Kidney epithelial cell (primary cell): ENCODE measurements at regions not wholly inside any gene's neighbourhood (a gene's known extent, or its start where the extent isn't known, plus 50 kb on each side); places are given as distances from the start of the nearest gene placed in this dataset.

Source experiments
- DNase-seq: peaks from one replicate; pipeline ENCODE4 v3.0.0-alpha.2; 2010; ENCODE audit warnings: low read depth
- H3K27me3 ChIP-seq: 2 replicates; pipeline ENCODE4 v1.6.0; 2011; ENCODE audit warnings: low read length; ENCODE audit not compliant: control insufficient read depth, insufficient read depth
- H3K36me3 ChIP-seq: 2 replicates; pipeline ENCODE4 v1.5.1; 2011; ENCODE audit warnings: low read length; ENCODE audit not compliant: control insufficient read depth, insufficient read depth
- H3K4me3 ChIP-seq: 2 replicates; pipeline ENCODE4 v1.5.1; 2011; ENCODE audit warnings: low read depth, mild to moderate bottlenecking, control low read depth, low read length
- CTCF ChIP-seq: IDR thresholded peaks from 2 replicates; pipeline ENCODE4 v1.5.1; 2011; ENCODE audit warnings: mild to moderate bottlenecking, moderate library complexity, low read length, control low read depth, inconsistent platforms; ENCODE audit not compliant: insufficient read depth, poor library complexity, severe bottlenecking

DNA sequence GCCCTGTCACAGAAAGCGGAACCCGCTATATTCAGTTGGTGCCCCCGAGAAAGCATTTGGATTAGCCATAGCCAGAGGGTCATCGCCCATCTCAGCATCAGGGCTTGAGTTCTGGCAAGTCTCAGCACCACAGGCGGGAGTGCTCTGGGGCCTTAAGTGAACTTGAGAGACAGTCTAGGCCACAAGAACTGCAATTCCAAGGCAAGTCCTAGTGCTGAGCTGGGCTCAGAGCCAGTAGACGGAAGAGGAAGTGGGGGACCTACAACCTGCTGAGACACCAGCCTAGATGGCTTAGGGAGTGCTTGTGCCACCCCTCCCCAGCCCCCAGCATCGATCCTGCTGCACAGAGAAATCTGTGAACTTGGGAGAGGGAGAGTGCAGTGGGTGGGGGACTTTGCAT lies 594.9 kb downstream of the CCDC171 start:
- no peak for DNase-seq

DNA sequence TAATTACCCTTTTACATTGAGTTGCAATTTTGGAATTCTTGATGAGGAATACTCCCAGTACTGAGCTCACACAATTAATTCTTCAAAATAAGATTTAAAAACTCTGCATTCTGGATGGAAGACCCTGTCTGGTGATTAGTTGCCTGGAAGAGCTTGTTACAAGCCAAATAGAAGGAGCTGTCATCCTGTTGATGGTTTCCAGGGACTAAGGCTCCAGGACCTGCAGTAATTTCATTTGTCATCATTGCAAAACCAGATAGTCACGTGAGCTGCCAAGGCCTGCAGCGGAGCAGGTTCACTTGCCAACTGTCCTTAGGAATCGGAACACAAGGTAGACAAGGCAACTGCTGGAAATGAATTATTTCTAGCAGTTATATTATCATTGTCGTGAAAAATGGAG lies 597.7 kb downstream of the CCDC171 start:
- no peaks in the 10 kb centered on the region for H3K27me3 ChIP-seq
- no peak for TF ChIP-seq CTCF
- no peak for DNase-seq
- no peaks in the 10 kb centered on the region for H3K36me3 ChIP-seq
- no peak overlapping the region for H3K4me3 ChIP-seq

More for the DNA sequence above, 594.9 kb downstream of the CCDC171 start:
- H3K27me3 ChIP-seq, result no peaks in the 10 kb centered on the region
- no peak overlapping the region for H3K4me3 ChIP-seq
- H3K36me3 ChIP-seq, result no peaks in the 10 kb centered on the region
- no peak for TF ChIP-seq CTCF

DNA sequence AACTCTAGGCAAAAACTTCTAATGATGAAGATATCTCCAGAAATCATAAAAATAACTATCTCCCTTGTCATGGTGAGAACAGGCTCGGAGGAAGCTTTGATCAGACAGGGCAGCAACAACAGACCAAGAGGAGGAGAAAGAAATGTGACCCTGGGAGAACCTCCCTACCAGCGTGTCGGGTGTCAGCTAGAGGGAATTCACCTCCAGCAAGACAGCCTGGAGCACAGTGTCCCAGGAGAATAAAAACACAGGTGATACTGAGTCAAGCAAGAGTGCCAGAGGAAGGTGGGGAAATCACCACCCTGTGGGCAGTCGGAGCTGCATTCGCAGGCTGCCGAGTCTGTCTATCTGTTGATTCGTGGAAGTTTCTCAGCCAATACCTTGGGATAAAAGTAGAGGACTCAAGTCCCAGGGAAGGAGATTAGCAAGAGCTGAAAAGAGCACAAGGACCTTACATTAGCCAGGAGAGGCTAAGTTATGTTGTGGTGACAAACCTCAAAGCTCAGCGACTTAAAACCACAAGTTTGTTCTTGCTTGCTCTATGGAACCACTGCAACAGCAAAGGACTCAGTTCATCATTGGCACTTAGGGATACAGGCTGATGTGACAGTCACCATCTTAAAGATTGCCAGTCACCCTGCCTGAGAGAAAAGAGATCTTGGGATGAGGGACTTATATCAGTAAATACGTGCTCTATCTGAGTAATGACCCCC lies 598.3 kb downstream of the CCDC171 start:
- TF ChIP-seq CTCF, result no peak
- DNase-seq, result no peak
- H3K36me3 ChIP-seq, result no peaks in the 10 kb centered on the region
- no peaks in the 10 kb centered on the region for H3K27me3 ChIP-seq
- no peak overlapping the region for H3K4me3 ChIP-seq

GRCh38 chr9:16152276-16153101 lies 599.6 kb downstream of the CCDC171 start:
- no peak for DNase-seq
- Histone ChIP-seq H3K27me3 (no peaks in the 10 kb centered on the region), H3K4me3 (no peak overlapping the region), H3K36me3 (no peaks in the 10 kb centered on the region)
- TF ChIP-seq CTCF, result no peak

- Histone ChIP-seq H3K27me3 (no peaks in the 10 kb centered on the region), H3K4me3 (no peak overlapping the region), H3K36me3 (no peaks in the 10 kb centered on the region)
- no peak for TF ChIP-seq CTCF
- DNase-seq, result no peak
Measured at GRCh38 chr9:16153221-16153620, 600.4 kb downstream of the CCDC171 start.

GRCh38 chr9:16153741-16154140 lies 600.9 kb downstream of the CCDC171 start:
- Histone ChIP-seq H3K27me3 (no peaks in the 10 kb centered on the region), H3K36me3 (no peaks in the 10 kb centered on the region), H3K4me3 (no peak overlapping the region)
- no peak for DNase-seq
- TF ChIP-seq CTCF, result no peak
